GM12878 (cell line): ENCODE measurements at regions not wholly inside any gene's neighbourhood (a gene's known extent, or its start where the extent isn't known, plus 50 kb on each side); places are given as distances from the start of the nearest gene placed in this dataset.

Experiments
- ATAC-seq: fragments of 200-7000 bp; cut with Tn5 transposase; 3 replicates; pipeline ENCODE4 v1.9.1; 2020; ENCODE audit warnings: mild to moderate bottlenecking, moderate library complexity
- BruUV-seq: library from RNA; stranded (reverse); fragments of 400-500 nt; replicated peaks from 2 replicates; lab custom pipeline; 2021; lab: Mats Ljungman, UMichigan
- CTCF ChIA-PET: fragments of 300-600 bp; sonication (Branson Sonifier 250); formaldehyde crosslinking; extraction: SDS; loops from one replicate; lab custom pipeline; 2021; ENCODE audit warnings: inconsistent platforms; lab: Yijun Ruan, JAX
- POLR2A ChIA-PET: fragments of 350-600 bp; formaldehyde crosslinking; extraction: SDS; loops from one replicate; lab custom pipeline; 2021; ENCODE audit warnings: inconsistent platforms; lab: Charles Lee
- RAD21 ChIA-PET: fragments of 300-600 bp; sonication (Branson Sonifier 250); formaldehyde crosslinking; loops from one replicate; lab custom pipeline; 2023; ENCODE audit warnings: antibody characterized with exemption; ENCODE audit not compliant: unreplicated experiment; lab: Charles Lee
- SMC1A ChIA-PET: fragments of 300-600 bp; sonication (Branson Sonifier 250); formaldehyde crosslinking; loops from one replicate; lab custom pipeline; 2023; ENCODE audit not compliant: unreplicated experiment, uncharacterized antibody; lab: Charles Lee
- DNase-seq: peaks from one replicate; pipeline ENCODE4 v3.0.0-alpha.2; 2011; ENCODE audit warnings: low read depth, low spot score
- FAIRE-seq: peaks from 3 replicates; lab custom pipeline; 2011; peaks lifted over from hg19 to GRCh38; lab: Jason Lieb, UNC
- H2AFZ ChIP-seq: 2 replicates; pipeline ENCODE4 v1.6.0; 2011; ENCODE audit warnings: low read depth, low read length, control low read depth; ENCODE audit not compliant: control insufficient read depth
- H3K27ac ChIP-seq: 2 replicates; pipeline ENCODE4 v1.5.1; 2011; ENCODE audit warnings: control low read depth; ENCODE audit not compliant: control insufficient read depth, insufficient read depth
- H3K27me3 ChIP-seq, 2 experiments: replicated peaks in 1 of 2; 2 replicates each; pipeline versions ENCODE4 v1.6.0 to v1.6.1; 2011; ENCODE audit warnings: low read length in 1 of 2; ENCODE audit not compliant: control insufficient read depth in 2 of 2, insufficient read depth in 2 of 2
- H3K36me3 ChIP-seq, 2 experiments: 2 replicates each; pipeline ENCODE4 v1.5.1; 2011; ENCODE audit warnings: low read length in 1 of 2; ENCODE audit not compliant: control insufficient read depth in 2 of 2, insufficient read depth in 2 of 2
- H3K4me1 ChIP-seq: 2 replicates; pipeline ENCODE4 v1.6.1; 2011; ENCODE audit warnings: mild to moderate bottlenecking, low read length, moderate library complexity, mixed read lengths; ENCODE audit not compliant: control insufficient read depth, insufficient read depth
- H3K4me2 ChIP-seq: 2 replicates; pipeline ENCODE4 v1.6.0; 2011; ENCODE audit warnings: control low read depth; ENCODE audit not compliant: control insufficient read depth, insufficient read depth
- H3K4me3 ChIP-seq: fragments of 200-600 bp; sonication (generic); 2 replicates; pipeline ENCODE4 v1.5.1; 2016
- H3K79me2 ChIP-seq: 2 replicates; pipeline ENCODE4 v1.6.0; 2011; ENCODE audit warnings: low read length; ENCODE audit not compliant: control insufficient read depth, insufficient read depth
- H3K9ac ChIP-seq: 2 replicates; pipeline ENCODE4 v1.8.0; 2011; ENCODE audit warnings: low read length, control low read depth, mixed read lengths; ENCODE audit not compliant: control insufficient read depth, insufficient read depth
- H3K9me3 ChIP-seq: replicated peaks from 3 replicates; pipeline ENCODE4 v1.5.1; 2011; ENCODE audit warnings: mild to moderate bottlenecking, low read length; ENCODE audit not compliant: control insufficient read depth, insufficient read depth
- H4K20me1 ChIP-seq: 2 replicates; pipeline ENCODE4 v1.6.0; 2011; ENCODE audit not compliant: control insufficient read depth, insufficient read depth
- ATF7 ChIP-seq: fragments of 450-650 bp; IDR thresholded peaks from 2 replicates; pipeline ENCODE4 v1.6.1; 2016; ENCODE audit warnings: low read depth, mild to moderate bottlenecking
- EED ChIP-seq: sonication (generic); IDR thresholded peaks from 2 replicates; pipeline ENCODE4 v1.6.1; 2016; ENCODE audit warnings: antibody characterized with exemption, low read depth
- KDM1A ChIP-seq: fragments of 200-600 bp; sonication (generic); IDR thresholded peaks from 2 replicates; pipeline ENCODE4 v1.6.1; 2016; ENCODE audit warnings: borderline replicate concordance
- LARP7 ChIP-seq: fragments of 450-650 bp; IDR thresholded peaks from 2 replicates; pipeline ENCODE4 v1.6.1; 2017; ENCODE audit warnings: mild to moderate bottlenecking
- MEF2B ChIP-seq: fragments of 450-650 bp; IDR thresholded peaks from 2 replicates; pipeline ENCODE4 v1.6.1; 2018; ENCODE audit warnings: mild to moderate bottlenecking, moderate library complexity; ENCODE audit not compliant: partially characterized antibody, poor library complexity, severe bottlenecking
- MYC ChIP-seq: IDR thresholded peaks from 2 replicates; pipeline ENCODE4 v1.6.1; 2011; ENCODE audit warnings: mild to moderate bottlenecking, low read length, moderate library complexity, inconsistent platforms; ENCODE audit not compliant: insufficient read depth, insufficient replicate concordance, insufficient read length, severe bottlenecking
- NFYB ChIP-seq: IDR thresholded peaks from 2 replicates; pipeline ENCODE4 v1.6.1; 2011; ENCODE audit warnings: low read depth, mild to moderate bottlenecking, low read length, improper control_type of control experiment, moderate library complexity; ENCODE audit not compliant: insufficient read depth
- PKNOX1 ChIP-seq: fragments of 450-650 bp; IDR thresholded peaks from 2 replicates; pipeline ENCODE4 v1.6.1; 2016; ENCODE audit warnings: mild to moderate bottlenecking
- RB1 ChIP-seq: fragments of 450-650 bp; formaldehyde crosslinking; IDR thresholded peaks from 2 replicates; pipeline ENCODE4 v1.6.1; 2017; ENCODE audit warnings: mild to moderate bottlenecking, borderline replicate concordance
- SMAD1 ChIP-seq: fragments of 450-650 bp; IDR thresholded peaks from 2 replicates; pipeline ENCODE4 v1.6.1; 2018; ENCODE audit warnings: mild to moderate bottlenecking, low read depth; ENCODE audit not compliant: partially characterized antibody
- SP1 ChIP-seq: IDR thresholded peaks from one replicate; pipeline ENCODE4 v1.6.1; 2011; ENCODE audit warnings: low read depth, low read length
- TBL1XR1 ChIP-seq: IDR thresholded peaks from 2 replicates; pipeline ENCODE4 v1.6.1; 2012; ENCODE audit warnings: low read depth, low read length, improper control_type of control experiment
- YY1 ChIP-seq: IDR thresholded peaks from 2 replicates; pipeline ENCODE4 v1.6.1; 2011; ENCODE audit warnings: low read depth, mild to moderate bottlenecking, low read length
- ZBTB40 ChIP-seq: fragments of 450-650 bp; IDR thresholded peaks from 2 replicates; pipeline ENCODE4 v1.6.1; 2016; ENCODE audit warnings: mild to moderate bottlenecking, moderate library complexity, borderline replicate concordance
- ZNF217 ChIP-seq: fragments of 450-650 bp; IDR thresholded peaks from 2 replicates; pipeline ENCODE4 v1.6.1; 2017; ENCODE audit warnings: antibody characterized with exemption, mild to moderate bottlenecking
- ZNF687 ChIP-seq: fragments of 450-650 bp; IDR thresholded peaks from 2 replicates; pipeline ENCODE4 v1.6.1; 2017; ENCODE audit warnings: mild to moderate bottlenecking, moderate library complexity
- in situ Hi-C: fragments of 300-500 bp; cut with MboI; formaldehyde crosslinking; loops from 9 replicates; pipeline ENCODE4 v1.14.3; 2018; ENCODE audit warnings: mixed read lengths
- intact Hi-C: fragments of 100-400 bp; cut with micrococcal nuclease; formaldehyde crosslinking; loops from one replicate; pipeline ENCODE4 v1.14.2; 2022; ENCODE audit not compliant: unreplicated experiment

GRCh38 chr5:145340099-145340498 is 495.0 kb downstream of the PRELID2 start (continued):
- TF ChIP-seq ATF7 (no peak), SP1 (no peak), MYC (no peak), NFYB (no peak), EED (no peak), TBL1XR1 (no peak), ZNF217 (no peak), SMAD1 (no peak), LARP7 (no peak)

- H3K27me3 ChIP-seq = no peaks in the 10 kb centered on the region
- RAD21 ChIA-PET = no interaction called here
- H3K36me3 ChIP-seq = no peaks in the 10 kb centered on the region
- SMC1A ChIA-PET = no interaction called here
- no peaks in the 10 kb centered on the region for H3K79me2 ChIP-seq
- no peak overlapping the region for H3K4me3 ChIP-seq
- no peak overlapping the region for H2AFZ ChIP-seq
- DNase-seq = no peak
- CTCF ChIA-PET = no interaction called here
- H3K4me2 ChIP-seq = no peak overlapping the region
- no peaks in the 10 kb centered on the region for H3K4me1 ChIP-seq
- intact Hi-C loops = no loop called here
- H3K9me3 ChIP-seq = no peaks in the 10 kb centered on the region
- BruUV-seq = no TSS peak
- FAIRE-seq = no peak
- no peak overlapping the region for H3K9ac ChIP-seq
- H3K27ac ChIP-seq = no peak overlapping the region
- POLR2A ChIA-PET = no interaction called here
- no peak for ATAC-seq
- H4K20me1 ChIP-seq = no peaks in the 10 kb centered on the region
- in situ Hi-C loops = no loop called here
- TF ChIP-seq PKNOX1 (no peak), ZNF687 (no peak), ZBTB40 (no peak), RB1 (no peak), MEF2B (no peak), YY1 (no peak), KDM1A (no peak)
Measured at GRCh38 chr5:145324767-145325479, 510.2 kb downstream of the PRELID2 start.
